ENCODE measurements at regions not wholly inside any gene's neighbourhood (a gene's known extent, or its start where the extent isn't known, plus 50 kb on each side); places are given as distances from the start of the nearest gene placed in this dataset.

GRCh38 chr15:31975830-31976229, 54.5 kb upstream of the CHRNA7 start:
- CTCF ChIA-PET = no interaction called here
- no TSS peak for BruUV-seq (replicated peaks)

GRCh38 chr15:31977138-31977537, 53.2 kb upstream of the CHRNA7 start:
- H3K4me1 ChIP-seq (ENCODE audit: insufficient read depth, low read length) = peaks cover 8% of the 10 kb centered on the region
- peaks cover 7% of the 10 kb centered on the region; the same call in 1 of the 2 replicates for H3K27me3 ChIP-seq (ENCODE audit: low read length)
- no peaks in the 10 kb centered on the region for H3K36me3 ChIP-seq (ENCODE audit: low read depth, low read length)
- CTCF ChIA-PET = interaction anchor here (0.6 kb wide), 1 partner anchor 1124 kb away, joined by 3 read pairs; no protein-coding TSS in a partner anchor
- no peaks in the 10 kb centered on the region for H3K9me2 ChIP-seq (replicated peaks; ENCODE audit: low read length)
- no peak overlapping the region for H3K9ac ChIP-seq (ENCODE audit: low read length)
- H3F3A ChIP-seq (ENCODE audit: low read length, unreplicated experiment) = no peaks in the 10 kb centered on the region
- no peak overlapping the region for H3K4me3 ChIP-seq (ENCODE audit: low read length)
- H3K9me3 ChIP-seq (ENCODE audit: low read length) = no peaks in the 10 kb centered on the region
- H3K79me2 ChIP-seq (ENCODE audit: low read length) = no peaks in the 10 kb centered on the region
- POLR2A ChIA-PET (ENCODE audit: unreplicated experiment) = no interaction called here
- no TSS peak for BruUV-seq (replicated peaks)
- H3K4me2 ChIP-seq (ENCODE audit: low read length) = no peak overlapping the region
- intact Hi-C loops (cut with micrococcal nuclease) = no loop called here
- H4K20me1 ChIP-seq (ENCODE audit: low read length) = no peaks in the 10 kb centered on the region
- ATAC-seq = no peak
- no peak for DNase-seq
- H2AFZ ChIP-seq (ENCODE audit: low read length) = no peak overlapping the region
- no peak overlapping the region for H3K27ac ChIP-seq (ENCODE audit: low read length)
- TF ChIP-seq CTCF (conservative IDR thresholded peaks at IDR 0.05; ENCODE audit: low read depth, low read length) = no peak

More at GRCh38 chr15:31975830-31976229, 54.5 kb upstream of the CHRNA7 start:
- Histone ChIP-seq H3K27me3 (ENCODE audit: low read length) (peaks cover 11% of the 10 kb centered on the region; the same call in 1 of the 2 replicates), H3F3A (ENCODE audit: low read length, unreplicated experiment) (no peaks in the 10 kb centered on the region), H4K20me1 (ENCODE audit: low read length) (no peaks in the 10 kb centered on the region), H3K4me3 (ENCODE audit: low read length) (peak overlapping the region; percentile 56; the same call in 1 of the 2 replicates), H3K9me3 (ENCODE audit: low read length) (no peaks in the 10 kb centered on the region), H3K79me2 (ENCODE audit: low read length) (no peaks in the 10 kb centered on the region), H3K27ac (ENCODE audit: low read length) (no peak overlapping the region), H3K9ac (ENCODE audit: low read length) (no peak overlapping the region), H3K36me3 (ENCODE audit: low read depth, low read length) (no peaks in the 10 kb centered on the region), H3K4me2 (ENCODE audit: low read length) (peak overlapping the region; percentile 80), H3K9me2 (replicated peaks; ENCODE audit: low read length) (no peaks in the 10 kb centered on the region), H3K4me1 (ENCODE audit: insufficient read depth, low read length) (peaks cover 8% of the 10 kb centered on the region), H2AFZ (ENCODE audit: low read length) (peak overlapping the region; percentile 78; the same call in 1 of the 2 replicates)
- TF ChIP-seq CTCF (conservative IDR thresholded peaks at IDR 0.05; ENCODE audit: low read depth, low read length) (peak; percentile 34; the same call in 1 of the 2 replicates), EZH2phosphoT487 (IDR thresholded peaks at IDR 0.05; ENCODE audit: borderline replicate concordance, low read length) (no peak), EZH2 (IDR thresholded peaks at IDR 0.05; ENCODE audit: low read length, unreplicated experiment) (no peak)
- DNase-seq (no peak), ATAC-seq (no peak)
- POLR2A ChIA-PET (ENCODE audit: unreplicated experiment) = no interaction called here
- intact Hi-C loops (cut with micrococcal nuclease) = no loop called here

- no peak overlapping the region for H2AFZ ChIP-seq (ENCODE audit: low read length)
- H3K27me3 ChIP-seq (ENCODE audit: low read length) = peaks cover 5% of the 10 kb centered on the region; the same call in 1 of the 2 replicates
- H4K20me1 ChIP-seq (ENCODE audit: low read length) = no peaks in the 10 kb centered on the region
- H3K27ac ChIP-seq (ENCODE audit: low read length) = no peak overlapping the region
- CTCF ChIA-PET = interaction anchor here (0.6 kb wide), 1 partner anchor 1124 kb away, joined by 3 read pairs; no protein-coding TSS in a partner anchor
- ATAC-seq (peak; percentile 78), DNase-seq (peak; percentile 52)
- no peaks in the 10 kb centered on the region for H3K79me2 ChIP-seq (ENCODE audit: low read length)
- BruUV-seq (replicated peaks) = no TSS peak
- H3K9me3 ChIP-seq (ENCODE audit: low read length) = no peaks in the 10 kb centered on the region
- peaks cover 8% of the 10 kb centered on the region for H3K4me1 ChIP-seq (ENCODE audit: insufficient read depth, low read length)
- no peaks in the 10 kb centered on the region for H3K36me3 ChIP-seq (ENCODE audit: low read depth, low read length)
- POLR2A ChIA-PET (ENCODE audit: unreplicated experiment) = no interaction called here
- H3K4me3 ChIP-seq (ENCODE audit: low read length) = no peak overlapping the region
- no peak for TF ChIP-seq EZH2phosphoT487 (IDR thresholded peaks at IDR 0.05; ENCODE audit: borderline replicate concordance, low read length)
- peak; percentile 84 for TF ChIP-seq CTCF (conservative IDR thresholded peaks at IDR 0.05; ENCODE audit: low read depth, low read length)
- H3K9me2 ChIP-seq (replicated peaks; ENCODE audit: low read length) = no peaks in the 10 kb centered on the region
- H3K9ac ChIP-seq (ENCODE audit: low read length) = no peak overlapping the region
- no peak overlapping the region for H3K4me2 ChIP-seq (ENCODE audit: low read length)
- H3F3A ChIP-seq (ENCODE audit: low read length, unreplicated experiment) = no peaks in the 10 kb centered on the region
- intact Hi-C loops (cut with micrococcal nuclease) = no loop called here
These were observed 52.3 kb upstream of the CHRNA7 start for GRCh38 chr15:31977812-31978661.

Data from PC-3 (cell line).